ENCODE measurements at regions not wholly inside any gene's neighbourhood (a gene's known extent, or its start where the extent isn't known, plus 50 kb on each side); places are given as distances from the start of the nearest gene placed in this dataset.

- TF ChIP-seq POLR2A (IDR thresholded peaks at IDR 0.05), result no peak
- TF ChIP-seq, protein P1, sequence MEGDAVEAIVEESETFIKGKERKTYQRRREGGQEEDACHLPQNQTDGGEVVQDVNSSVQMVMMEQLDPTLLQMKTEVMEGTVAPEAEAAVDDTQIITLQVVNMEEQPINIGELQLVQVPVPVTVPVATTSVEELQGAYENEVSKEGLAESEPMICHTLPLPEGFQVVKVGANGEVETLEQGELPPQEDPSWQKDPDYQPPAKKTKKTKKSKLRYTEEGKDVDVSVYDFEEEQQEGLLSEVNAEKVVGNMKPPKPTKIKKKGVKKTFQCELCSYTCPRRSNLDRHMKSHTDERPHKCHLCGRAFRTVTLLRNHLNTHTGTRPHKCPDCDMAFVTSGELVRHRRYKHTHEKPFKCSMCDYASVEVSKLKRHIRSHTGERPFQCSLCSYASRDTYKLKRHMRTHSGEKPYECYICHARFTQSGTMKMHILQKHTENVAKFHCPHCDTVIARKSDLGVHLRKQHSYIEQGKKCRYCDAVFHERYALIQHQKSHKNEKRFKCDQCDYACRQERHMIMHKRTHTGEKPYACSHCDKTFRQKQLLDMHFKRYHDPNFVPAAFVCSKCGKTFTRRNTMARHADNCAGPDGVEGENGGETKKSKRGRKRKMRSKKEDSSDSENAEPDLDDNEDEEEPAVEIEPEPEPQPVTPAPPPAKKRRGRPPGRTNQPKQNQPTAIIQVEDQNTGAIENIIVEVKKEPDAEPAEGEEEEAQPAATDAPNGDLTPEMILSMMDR (IDR thresholded peaks at IDR 0.05), result no peak
Observed at GRCh38 chr6:110036408-110037302, 58.5 kb downstream of the GPR6 start.
